ENCODE measurements at regions not wholly inside any gene's neighbourhood (a gene's known extent, or its start where the extent isn't known, plus 50 kb on each side); places are given as distances from the start of the nearest gene placed in this dataset.

- no TSS peak for BruUV-seq (replicated peaks)
- Histone ChIP-seq H3K27me3 (ENCODE audit: control insufficient read depth in 2 of 2, insufficient read depth in 2 of 2, low read length in 2 of 2) (peaks cover 10 to 16% of the 10 kb centered on the region in 2 experiments), H3K4me1 (ENCODE audit: control insufficient read depth, extremely low read depth, insufficient read depth, low read length) (no peaks in the 10 kb centered on the region), H3K9me3 (replicated peaks; ENCODE audit: control insufficient read depth, insufficient read depth, low read length) (no peaks in the 10 kb centered on the region), H2AFZ (ENCODE audit: low read depth, low read length) (no peak overlapping the region), H3K36me3 (ENCODE audit: control insufficient read depth in 2 of 2, extremely low read depth in 1 of 2, insufficient read depth in 2 of 2, low read length in 2 of 2) (no peaks in the 10 kb centered on the region), H3K9ac (replicated peaks; ENCODE audit: extremely low read depth, insufficient read depth, low read length) (no peak overlapping the region), H3K4me2 (ENCODE audit: insufficient read depth, low read length) (no peak overlapping the region), H3K27ac (ENCODE audit: insufficient read depth, low read depth, low read length) (no peak overlapping the region), H3K9me1 (replicated peaks; ENCODE audit: control insufficient read depth, extremely low read depth, insufficient read depth, low read length) (no peaks in the 10 kb centered on the region), H4K20me1 (replicated peaks; ENCODE audit: control insufficient read depth, extremely low read depth, insufficient read depth, low read length) (no peaks in the 10 kb centered on the region), H3K79me2 (ENCODE audit: control insufficient read depth, insufficient read depth, low read length) (no peaks in the 10 kb centered on the region), H3K4me3 (replicated peaks in 1 of 3; ENCODE audit: insufficient read depth in 1 of 3, low read depth in 1 of 3, low read length in 3 of 3) (no peak overlapping the region)
- POLR2A ChIA-PET, result no interaction called here
- DNase-seq (ENCODE audit: low read depth, low spot score) (no peak), FAIRE-seq (no peak)
- intact Hi-C loops (cut with micrococcal nuclease), result no loop called here
- dilution Hi-C loops (cut with MboI; ENCODE audit: extremely low pct_ligation_motif_present, low sequenced_read_pairs), result no loop called here
- TF ChIP-seq POLR2A (IDR thresholded peaks at IDR 0.05; ENCODE audit: low read depth, low read length) (no peak), MAX (IDR thresholded peaks at IDR 0.05; ENCODE audit: insufficient read depth, insufficient read length) (no peak), CTCF (IDR thresholded peaks at IDR 0.05; ENCODE audit: extremely low read depth in 1 of 2, insufficient read depth in 1 of 2, low read depth in 1 of 2, low read length in 2 of 2) (no peak), JUN (IDR thresholded peaks at IDR 0.05; ENCODE audit: borderline replicate concordance, insufficient read depth, insufficient read length, low read depth) (no peak), FOS (IDR thresholded peaks at IDR 0.05; ENCODE audit: borderline replicate concordance, insufficient read depth, low read length) (no peak), POLR2AphosphoS5 (IDR thresholded peaks at IDR 0.05; ENCODE audit: insufficient read depth, low read depth, low read length) (no peak), MYC (IDR thresholded peaks at IDR 0.05; ENCODE audit: low read depth, low read length) (no peak), GATA2 (IDR thresholded peaks at IDR 0.05; ENCODE audit: insufficient read depth, insufficient read length, low read depth, low read length) (no peak), EZH2 (IDR thresholded peaks at IDR 0.05; ENCODE audit: borderline replicate concordance, low read depth, low read length, severe bottlenecking) (no peak)
- CTCF ChIA-PET, result interaction anchor here (1.2 kb wide), 1 partner anchor 9 kb away, joined by 3 read pairs; no protein-coding TSS in a partner anchor
Measured at GRCh38 chr11:76263166-76263565, 56.9 kb upstream of the WNT11 start.
